Inferior parietal cortex (tissue), 1 donor: ENCODE measurements at regions not wholly inside any gene's neighbourhood (a gene's known extent, or its start where the extent isn't known, plus 50 kb on each side); places are given as distances from the start of the nearest gene placed in this dataset.
"Not testable (repeated sequence)": the region's sequence is repeated elsewhere in the genome, so short reads cannot be mapped to it uniquely, and the experiment has no call there.

ENCODE experiments used
- DNase-seq: peaks from one replicate; pipeline ENCODE4 v3.0.0-alpha.2; 2016; ENCODE audit errors: extremely low spot score

DNA sequence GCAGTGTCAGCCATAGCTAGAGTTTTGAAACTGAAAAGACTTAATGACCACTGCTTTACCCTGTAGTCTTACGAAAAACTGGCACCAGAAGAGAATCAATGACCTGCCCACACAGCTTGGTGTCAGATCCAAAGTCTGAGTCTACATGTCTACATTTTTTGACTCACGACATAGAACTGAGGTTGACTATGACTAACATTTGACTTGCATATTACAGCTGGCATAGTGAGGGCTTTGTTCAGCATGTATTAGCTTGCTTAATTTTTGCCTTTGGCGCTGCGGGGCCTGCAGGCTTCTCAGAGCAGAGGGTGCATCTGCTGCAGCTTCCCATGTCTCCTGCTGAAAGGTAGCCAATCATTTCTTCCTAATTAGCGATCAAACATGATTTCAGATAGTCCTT lies 167.0 kb downstream of the EBLN2 start:
- no peak for DNase-seq

DNA sequence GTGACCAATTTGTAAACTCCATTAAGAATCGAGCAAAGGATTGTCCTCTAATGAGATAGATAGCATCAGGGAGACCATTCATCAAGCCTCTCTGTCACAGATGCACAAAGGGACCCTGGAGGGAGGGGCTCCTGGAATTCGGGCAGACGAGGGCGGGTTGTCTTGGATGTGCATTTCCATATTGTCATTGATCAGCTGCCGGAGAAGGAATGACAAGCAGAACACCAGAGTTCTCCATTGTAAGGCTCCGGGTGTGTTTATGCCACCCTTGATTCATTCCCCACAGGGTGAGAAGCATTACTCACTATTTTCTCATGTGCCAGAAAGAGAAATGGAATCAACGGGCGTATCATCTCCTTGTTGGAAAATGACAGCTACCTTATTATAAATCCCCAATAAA lies 167.5 kb downstream of the EBLN2 start:
- no peak for DNase-seq

- no peak for DNase-seq
Observed at GRCh38 chr3:73234354-73235014, 173.0 kb downstream of the EBLN2 start.

- DNase-seq, result no peak
Observed at GRCh38 chr3:73235768-73236167, 174.3 kb downstream of the EBLN2 start.

- DNase-seq, result no peak
Observed at GRCh38 chr3:73236867-73237266, 175.4 kb downstream of the EBLN2 start.

- DNase-seq, result no peak
Observed at GRCh38 chr3:73243740-73244139, 182.3 kb downstream of the EBLN2 start.

GRCh38 chr3:73245459-73245858 lies 184.0 kb downstream of the EBLN2 start:
- no peak for DNase-seq

DNA sequence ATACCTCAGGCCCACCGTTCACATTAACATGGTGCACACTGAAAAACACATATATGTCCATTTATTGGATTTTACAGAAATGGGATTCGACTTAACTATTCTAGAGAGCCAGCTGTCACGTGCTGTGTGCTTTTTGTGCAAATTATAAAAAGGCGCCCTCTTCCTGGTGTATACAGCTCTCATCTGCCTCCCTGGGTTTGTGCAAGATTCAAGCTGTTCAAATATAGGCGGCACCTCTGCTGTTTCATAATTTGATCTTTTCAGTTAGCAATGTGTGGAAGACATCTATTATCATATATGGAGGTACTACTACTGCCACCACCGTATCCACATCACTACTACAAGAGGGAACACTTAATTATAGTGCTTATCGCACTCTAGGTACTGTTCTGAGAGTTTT lies 187.6 kb downstream of the EBLN2 start:
- DNase-seq, result no peak

DNA sequence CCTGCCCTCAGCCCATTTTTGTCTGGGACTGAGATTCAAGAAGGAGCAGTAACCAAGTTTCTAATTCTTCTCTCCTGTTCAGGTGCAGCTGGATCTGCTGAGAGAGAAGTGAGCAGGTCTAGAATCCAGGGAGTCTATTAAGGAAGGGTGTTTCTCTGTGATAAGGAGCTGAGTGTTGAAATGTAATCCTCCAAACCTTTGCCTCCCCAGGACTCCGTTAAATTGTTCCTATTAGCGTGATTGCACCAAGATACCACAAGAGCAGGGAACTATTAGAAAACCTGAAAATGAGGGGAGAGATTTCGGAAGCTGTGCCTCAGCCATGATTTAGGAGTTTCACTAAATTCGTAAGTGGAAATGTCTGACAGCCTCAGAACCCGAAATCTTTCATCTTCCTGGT lies 192.6 kb downstream of the EBLN2 start:
- DNase-seq, result no peak

GRCh38 chr3:73255609-73256029 lies 194.2 kb downstream of the EBLN2 start:
- peak; percentile 63 for DNase-seq

DNA sequence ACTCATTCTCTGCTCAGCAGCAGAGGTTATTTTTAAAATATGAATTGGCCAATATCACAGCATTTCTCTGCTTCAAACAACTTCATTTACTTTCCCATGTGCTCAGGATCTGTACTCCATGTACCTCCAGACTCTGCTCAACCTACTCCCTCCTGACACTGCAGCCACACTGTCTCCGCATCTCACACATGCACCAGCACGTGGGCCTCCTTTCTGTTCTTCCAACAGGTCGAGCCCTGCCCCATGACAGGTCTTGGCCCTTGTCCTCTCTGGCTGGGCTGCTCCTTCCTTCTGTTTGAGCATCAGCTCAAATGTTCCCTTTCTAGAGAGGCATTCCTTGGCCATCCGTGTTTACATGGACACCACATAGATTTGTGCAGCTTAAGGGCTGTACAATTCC lies 195.7 kb downstream of the EBLN2 start:
- DNase-seq, result no peak

DNA sequence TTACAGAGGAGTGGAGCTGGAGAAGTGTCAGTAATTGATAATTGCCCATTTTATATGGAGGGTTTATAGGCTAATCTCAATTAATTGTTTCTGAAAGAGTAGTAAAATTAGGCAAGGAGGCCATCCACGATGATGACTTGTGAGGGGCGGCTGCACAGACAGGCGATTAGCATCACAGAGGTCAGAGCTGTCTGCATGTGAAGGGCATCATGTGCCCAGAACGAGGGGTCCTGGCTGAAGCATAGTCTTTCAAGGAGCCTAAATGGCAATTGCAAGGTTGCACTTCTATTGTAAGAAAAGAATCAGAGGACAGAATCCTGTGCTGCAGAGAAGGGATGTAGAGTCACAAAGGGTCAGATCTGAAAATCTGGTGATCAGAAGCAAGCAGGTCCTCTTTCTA lies 196.6 kb downstream of the EBLN2 start:
- no peak for DNase-seq

DNA sequence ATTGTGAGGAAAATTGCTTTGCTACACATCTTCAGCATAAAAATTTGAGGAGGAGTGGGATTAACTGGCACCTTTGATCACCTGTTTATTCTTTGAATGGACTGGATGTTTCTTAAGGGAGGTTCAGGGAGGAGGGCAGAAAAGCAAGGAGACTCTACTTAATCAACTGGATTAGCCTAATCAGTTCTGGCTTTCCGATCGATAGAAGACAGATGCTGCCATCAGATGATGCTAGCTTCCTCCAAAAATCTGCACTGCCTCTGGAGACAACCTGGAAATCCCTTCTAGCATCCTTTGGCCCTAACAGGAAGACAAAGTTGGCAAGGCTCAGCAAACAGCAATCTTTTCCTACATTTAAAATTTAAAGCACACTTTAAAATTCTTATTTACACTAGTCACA lies 197.8 kb downstream of the EBLN2 start:
- DNase-seq, result no peak

GRCh38 chr3:73259856-73260255 lies 198.4 kb downstream of the EBLN2 start:
- DNase-seq, result no peak

DNA sequence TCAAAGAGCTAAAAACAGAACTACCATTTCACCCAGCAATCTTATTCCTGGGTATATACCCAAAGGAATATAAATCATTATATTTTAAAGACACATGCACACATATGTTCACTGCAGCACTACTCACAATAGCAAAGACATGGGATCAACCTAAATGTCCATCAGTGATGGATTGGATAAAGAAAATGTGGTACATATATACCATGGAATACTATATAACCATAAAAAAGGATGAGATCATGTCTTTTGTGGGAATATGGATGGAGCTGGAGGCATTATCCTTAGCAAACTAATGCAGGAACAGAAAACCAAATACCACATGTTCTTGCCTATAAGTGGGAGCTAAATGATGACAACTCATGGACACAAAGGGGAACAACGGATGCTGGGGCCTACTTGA lies 205.1 kb downstream of the EBLN2 start:
- DNase-seq, result not testable (repeated sequence)

GRCh38 chr3:73269126-73269525 lies 207.7 kb downstream of the EBLN2 start:
- DNase-seq, result not testable (repeated sequence)

DNA sequence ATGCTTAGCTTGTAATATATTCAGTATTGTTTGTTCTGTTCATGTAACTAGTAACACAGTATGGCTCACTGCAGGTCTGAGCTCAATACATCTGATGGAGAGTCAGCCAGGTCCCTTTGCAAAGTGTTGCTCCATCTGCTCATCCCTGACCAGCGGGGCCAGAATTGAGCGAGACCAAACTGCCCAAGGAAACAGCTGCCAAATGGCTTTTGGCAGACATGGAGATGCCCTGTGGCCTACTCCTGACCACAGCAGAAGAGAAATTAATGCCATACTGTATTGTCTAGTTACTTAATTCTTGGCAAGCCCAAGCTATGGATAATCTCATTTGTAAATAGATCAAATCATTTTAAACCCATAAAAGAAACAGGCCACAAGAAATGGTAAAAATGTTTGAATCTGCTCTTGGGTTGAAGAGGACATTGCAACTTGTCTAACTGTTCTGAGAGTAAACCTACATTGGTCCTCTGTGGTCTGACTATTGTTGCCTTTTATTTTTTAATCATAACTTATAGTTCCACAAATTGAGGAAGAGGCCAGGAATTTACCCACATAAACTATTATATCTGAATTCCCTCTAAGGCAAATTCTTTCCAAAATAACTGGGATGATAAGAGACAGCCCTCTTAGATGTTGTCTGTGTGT lies 209.5 kb downstream of the EBLN2 start:
- no peak for DNase-seq

DNA sequence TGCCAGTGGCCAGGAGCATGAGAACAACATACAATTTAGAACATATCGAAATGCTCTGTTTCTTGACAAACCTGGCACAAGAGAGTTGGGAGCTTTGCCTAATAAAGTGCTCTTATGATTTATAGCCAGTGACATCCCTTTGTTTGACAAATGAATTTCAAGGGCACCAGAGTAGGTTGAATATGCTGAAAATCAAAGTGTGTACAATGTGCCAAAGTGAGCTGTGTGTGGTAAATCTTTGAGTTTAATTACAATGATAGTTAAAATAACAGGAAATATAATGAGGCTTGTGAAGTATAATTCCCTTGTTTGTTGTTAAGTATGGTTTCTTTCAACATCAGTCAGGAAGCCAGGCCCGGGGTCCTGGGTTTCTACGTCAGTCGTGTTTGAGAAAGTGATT lies 211.9 kb downstream of the EBLN2 start:
- DNase-seq, result no peak

DNA sequence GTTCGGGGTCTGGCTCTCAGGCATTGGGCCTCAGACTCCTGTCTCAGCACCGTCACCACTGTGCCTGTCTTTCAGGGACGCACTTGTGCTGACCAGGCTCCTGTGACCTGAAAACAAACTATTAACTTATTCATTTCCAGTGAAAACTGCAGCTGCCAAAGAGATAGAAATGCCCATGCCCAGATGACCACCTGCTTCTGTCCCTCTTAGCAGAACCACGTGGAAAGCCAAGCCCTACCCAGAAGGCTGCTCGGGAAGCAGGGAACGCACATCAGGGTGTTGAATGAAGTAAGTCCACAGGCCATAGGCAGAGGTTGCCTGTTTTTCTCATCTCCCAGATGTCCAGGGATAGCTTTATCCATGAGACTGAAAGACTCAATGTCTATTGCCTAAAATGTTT lies 219.3 kb downstream of the EBLN2 start:
- DNase-seq, result no peak

DNA sequence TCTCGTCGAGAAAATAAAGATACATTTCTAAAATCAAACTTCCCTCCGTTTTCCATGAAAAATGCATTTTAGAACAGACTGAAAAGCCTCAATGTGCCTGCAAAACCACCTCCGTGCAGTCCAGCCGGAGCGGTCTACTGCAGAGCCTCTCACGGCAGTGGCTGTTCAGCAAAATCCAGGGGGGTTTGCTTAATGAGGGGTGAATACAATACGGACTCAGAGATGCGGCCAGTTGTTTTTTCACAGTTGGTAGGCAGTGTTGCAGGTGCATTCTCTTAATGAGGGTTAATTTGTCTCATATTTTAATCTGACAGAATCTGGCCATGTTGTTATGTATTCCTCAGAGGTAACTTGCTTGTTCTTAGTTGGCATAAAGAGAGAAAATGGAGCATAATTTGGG lies 223.0 kb downstream of the EBLN2 start:
- no peak for DNase-seq

- DNase-seq, result no peak
Observed at GRCh38 chr3:73291541-73291940, 230.1 kb downstream of the EBLN2 start.

DNA sequence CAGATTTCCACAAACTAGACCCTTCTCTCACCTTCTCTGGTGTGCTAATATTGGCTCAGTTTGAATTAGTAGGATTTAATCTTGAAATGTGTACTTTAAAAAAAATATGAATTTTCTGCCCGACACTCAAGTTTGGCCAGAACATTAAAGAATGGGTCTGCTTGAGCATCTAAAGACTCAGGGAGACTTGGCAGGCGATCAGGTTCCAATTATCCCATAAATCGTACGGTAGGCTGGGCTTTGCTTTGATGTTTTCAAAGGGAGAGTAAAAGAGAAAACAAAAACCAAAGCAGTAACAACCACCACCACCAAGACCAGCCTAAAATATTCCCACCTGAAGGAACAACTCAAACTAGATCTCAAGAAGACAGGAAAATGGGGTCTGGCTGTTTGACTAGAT lies 230.8 kb downstream of the EBLN2 start:
- no peak for DNase-seq

- no peak for DNase-seq
Observed at GRCh38 chr3:73294537-73294936, 233.1 kb downstream of the EBLN2 start.
